Ovary (tissue), 3 donors: ENCODE measurements at regions not wholly inside any gene's neighbourhood (a gene's known extent, or its start where the extent isn't known, plus 50 kb on each side); places are given as distances from the start of the nearest gene placed in this dataset.

ENCODE experiments used
- POLR2A ChIP-seq: fragments of 450-650 bp; IDR thresholded peaks from one replicate; pipeline ENCODE4 v1.6.1; 2017; ENCODE audit warnings: antibody characterized with exemption, mild to moderate bottlenecking, moderate library complexity
- TF ChIP-seq, protein P1 (sequence below), 3 donors: fragments of 450-650 bp in 2 of 3; fragments of 200-600 bp in 1 of 3; IDR thresholded peaks; one replicate each; pipeline versions ENCODE4 v1.5.1 to v1.8.0; 2016 to 2022; ENCODE audit warnings: antibody characterized with exemption in 3 of 3, mild to moderate bottlenecking in 1 of 3
- donor health status: DM: no; HTN: no; CAD: no.

DNA sequence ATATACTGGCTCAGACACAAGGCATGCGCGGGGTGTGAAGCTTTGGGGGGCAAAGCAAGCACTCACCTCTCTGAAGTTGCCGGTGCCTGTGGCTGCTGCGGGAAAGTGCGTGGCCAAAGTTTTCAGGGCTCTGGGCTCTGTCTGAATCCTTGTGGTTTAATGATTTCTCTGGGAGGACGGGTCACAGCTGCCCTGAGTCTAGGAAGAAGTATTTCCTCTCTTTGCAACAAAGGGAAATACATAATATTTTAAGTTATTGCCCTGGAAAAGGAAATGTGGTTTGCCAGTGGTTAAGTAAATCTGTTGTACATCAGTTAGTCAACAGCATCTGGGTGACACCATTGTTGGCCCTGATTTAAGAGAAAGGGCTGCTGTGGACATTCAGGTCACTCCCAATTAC, 56.7 kb upstream of the ZDBF2 start:
- no peak for TF ChIP-seq POLR2A
- TF ChIP-seq, protein P1, sequence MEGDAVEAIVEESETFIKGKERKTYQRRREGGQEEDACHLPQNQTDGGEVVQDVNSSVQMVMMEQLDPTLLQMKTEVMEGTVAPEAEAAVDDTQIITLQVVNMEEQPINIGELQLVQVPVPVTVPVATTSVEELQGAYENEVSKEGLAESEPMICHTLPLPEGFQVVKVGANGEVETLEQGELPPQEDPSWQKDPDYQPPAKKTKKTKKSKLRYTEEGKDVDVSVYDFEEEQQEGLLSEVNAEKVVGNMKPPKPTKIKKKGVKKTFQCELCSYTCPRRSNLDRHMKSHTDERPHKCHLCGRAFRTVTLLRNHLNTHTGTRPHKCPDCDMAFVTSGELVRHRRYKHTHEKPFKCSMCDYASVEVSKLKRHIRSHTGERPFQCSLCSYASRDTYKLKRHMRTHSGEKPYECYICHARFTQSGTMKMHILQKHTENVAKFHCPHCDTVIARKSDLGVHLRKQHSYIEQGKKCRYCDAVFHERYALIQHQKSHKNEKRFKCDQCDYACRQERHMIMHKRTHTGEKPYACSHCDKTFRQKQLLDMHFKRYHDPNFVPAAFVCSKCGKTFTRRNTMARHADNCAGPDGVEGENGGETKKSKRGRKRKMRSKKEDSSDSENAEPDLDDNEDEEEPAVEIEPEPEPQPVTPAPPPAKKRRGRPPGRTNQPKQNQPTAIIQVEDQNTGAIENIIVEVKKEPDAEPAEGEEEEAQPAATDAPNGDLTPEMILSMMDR (IDR thresholded peaks at IDR 0.05): no peak
